SK-N-SH (cell line): ENCODE measurements at regions not wholly inside any gene's neighbourhood (a gene's known extent, or its start where the extent isn't known, plus 50 kb on each side); places are given as distances from the start of the nearest gene placed in this dataset.
A peak's percentile ranks its signal among the peaks of the same experiment; 100 is the strongest.

Experiments used
- CTCF ChIA-PET: fragments of 300-600, 350-600 bp; formaldehyde crosslinking; extraction: SDS; loops from one replicate; lab custom pipeline; 2021; lab: Yijun Ruan, JAX
- POLR2A ChIA-PET: fragments of 350-600 bp; sonication (Branson Sonifier 250); formaldehyde crosslinking; extraction: SDS; loops from one replicate; lab custom pipeline; 2020; ENCODE audit warnings: antibody characterized with exemption, inconsistent platforms; lab: Yijun Ruan, JAX
- DNase-seq: peaks from one replicate; pipeline ENCODE4 v3.0.0; 2012
- H2AFZ ChIP-seq: fragments of 200-600 bp; sonication (generic); 2 replicates; pipeline ENCODE4 v1.8.1; 2016; ENCODE audit warnings: antibody characterized with exemption, mild to moderate bottlenecking, low read depth
- H3F3A ChIP-seq: fragments of 200-600 bp; sonication (generic); replicated peaks from 2 replicates; pipeline ENCODE3; 2016; ENCODE audit warnings: antibody characterized with exemption, mild to moderate bottlenecking; ENCODE audit not compliant: insufficient read depth
- H3K27ac ChIP-seq, 2 experiments: fragments of 200-500 bp in 1 of 2; fragments of 200-600 bp in 1 of 2; sonication (Bioruptor generic) in 1 of 2; sonication (generic), shearing (Covaris generic) in 1 of 2; 2 replicates each; pipeline versions ENCODE4 v1.5.1 to v1.6.1; 2014 to 2016; ENCODE audit warnings: low read depth in 2 of 2, inconsistent platforms in 1 of 2, low read length in 1 of 2, mild to moderate bottlenecking in 1 of 2, mixed read lengths in 1 of 2
- H3K27me3 ChIP-seq: fragments of 200-600 bp; sonication (generic), shearing (Covaris generic); 2 replicates; pipeline ENCODE4 v1.6.1; 2016; ENCODE audit warnings: mixed run types; ENCODE audit not compliant: insufficient read depth
- H3K36me3 ChIP-seq, 2 experiments: fragments of 200-500 bp in 1 of 2; fragments of 200-600 bp in 1 of 2; sonication (Bioruptor generic) in 1 of 2; sonication (generic) in 1 of 2; replicated peaks in 1 of 2; 2 replicates each; pipeline versions ENCODE3 to v1.5.1; 2014 to 2016; ENCODE audit warnings: low read length in 1 of 2, mild to moderate bottlenecking in 1 of 2; ENCODE audit not compliant: insufficient read depth in 2 of 2, control insufficient read depth in 1 of 2
- H3K4me1 ChIP-seq, 2 experiments: fragments of 200-500 bp in 1 of 2; fragments of 200-600 bp in 1 of 2; sonication (Bioruptor generic) in 1 of 2; sonication (generic), shearing (Covaris generic) in 1 of 2; 2 replicates each; pipeline versions ENCODE4 v1.5.1 to v1.6.1; 2014 to 2016; ENCODE audit warnings: low read depth in 1 of 2, low read length in 1 of 2, mixed run types in 1 of 2; ENCODE audit not compliant: insufficient read depth in 2 of 2, control insufficient read depth in 1 of 2
- H3K4me2 ChIP-seq: fragments of 200-600 bp; sonication (generic), shearing (Covaris generic); 2 replicates; pipeline ENCODE4 v1.6.1; 2017; ENCODE audit warnings: mixed run types
- H3K4me3 ChIP-seq, 2 experiments: fragments of 200-500 bp in 1 of 2; fragments of 200-600 bp in 1 of 2; sonication (Bioruptor generic) in 1 of 2; sonication (generic), shearing (Covaris generic) in 1 of 2; 2 replicates each; pipeline versions ENCODE4 v1.5.1 to v1.8.1; 2014 to 2016; ENCODE audit warnings: low read depth in 2 of 2, inconsistent platforms in 1 of 2, low read length in 1 of 2, mild to moderate bottlenecking in 1 of 2, mixed read lengths in 1 of 2, moderate library complexity in 1 of 2
- H3K79me2 ChIP-seq: fragments of 200-600 bp; sonication (generic); 2 replicates; pipeline ENCODE4 v1.8.1; 2017; ENCODE audit warnings: mild to moderate bottlenecking; ENCODE audit not compliant: insufficient read depth
- H3K9ac ChIP-seq: fragments of 200-600 bp; sonication (generic); 2 replicates; pipeline ENCODE4 v1.6.1; 2017; ENCODE audit warnings: mixed run types
- H3K9me2 ChIP-seq: fragments of 200-600 bp; sonication (generic); 2 replicates; pipeline ENCODE4 v1.6.1; 2017; ENCODE audit warnings: mixed run types
- H3K9me3 ChIP-seq: fragments of 200-600 bp; sonication (generic); 2 replicates; pipeline ENCODE4 v1.6.1; 2017; ENCODE audit warnings: mixed run types, mild to moderate bottlenecking, moderate library complexity
- H4K20me1 ChIP-seq: fragments of 200-600 bp; sonication (generic); 2 replicates; pipeline ENCODE4 v1.6.1; 2017; ENCODE audit warnings: mild to moderate bottlenecking, mixed run types; ENCODE audit not compliant: insufficient read depth
- EZH2phosphoT487 ChIP-seq: fragments of 200-600 bp; sonication (generic); IDR thresholded peaks from 2 replicates; pipeline ENCODE4 v1.6.1; 2017; ENCODE audit warnings: low read depth, mixed run types, mild to moderate bottlenecking, antibody characterized with exemption, moderate library complexity, borderline replicate concordance
- FOSL2 ChIP-seq: IDR thresholded peaks from 2 replicates; pipeline ENCODE4 v1.4.0; 2012; ENCODE audit warnings: low read depth, mild to moderate bottlenecking, moderate library complexity, borderline replicate concordance
- GABPA ChIP-seq: IDR thresholded peaks from 2 replicates; pipeline ENCODE4 v1.4.0; 2012; ENCODE audit warnings: low read depth, mild to moderate bottlenecking
- MXI1 ChIP-seq: IDR thresholded peaks from 2 replicates; pipeline ENCODE4 v1.6.1; 2012; ENCODE audit warnings: mild to moderate bottlenecking, low read depth, low read length, improper control_type of control experiment
- SIN3A ChIP-seq: IDR thresholded peaks from 2 replicates; pipeline ENCODE4 v1.6.1; 2012; ENCODE audit warnings: low read depth, mild to moderate bottlenecking, low read length, moderate library complexity, borderline replicate concordance
- SMC3 ChIP-seq: IDR thresholded peaks from 2 replicates; pipeline ENCODE4 v1.6.1; 2012; ENCODE audit warnings: low read depth, low read length, improper control_type of control experiment
- TEAD4 ChIP-seq: IDR thresholded peaks from 2 replicates; pipeline ENCODE4 v1.4.0; 2012; ENCODE audit warnings: mild to moderate bottlenecking, borderline replicate concordance; ENCODE audit not compliant: insufficient read depth
- YY1 ChIP-seq: IDR thresholded peaks from 2 replicates; pipeline ENCODE4 v1.4.0; 2012; ENCODE audit warnings: low read depth, mild to moderate bottlenecking
- WGBS: methylation state at CpG from one replicate; pipeline ENCODE4 v1.1.6; 2017; ENCODE audit warnings: low lambda C conversion rate; 5-methylcytosine and 5-hydroxymethylcytosine counted together
- TF ChIP-seq, protein P1 (sequence below): IDR thresholded peaks from 2 replicates; pipeline ENCODE4 v1.4.0; 2012; ENCODE audit warnings: low read depth
- TF ChIP-seq, protein P2 (sequence below): fragments of 150-350 bp; IDR thresholded peaks from 2 replicates; pipeline ENCODE4 v1.6.1; 2017; ENCODE audit warnings: antibody characterized with exemption, low read length, low read depth, borderline replicate concordance
- TF ChIP-seq, protein P3 (sequence below): fragments of 150-350 bp; IDR thresholded peaks from 2 replicates; pipeline ENCODE4 v1.6.1; 2016; ENCODE audit warnings: mild to moderate bottlenecking, low read depth, low read length
- TF ChIP-seq, protein P4 (sequence below): IDR thresholded peaks from 2 replicates; pipeline ENCODE4; 2012
- TF ChIP-seq, protein P5 (sequence below): IDR thresholded peaks from 2 replicates; pipeline ENCODE4 v1.4.0; 2012; ENCODE audit warnings: low read depth, borderline replicate concordance

DNA sequence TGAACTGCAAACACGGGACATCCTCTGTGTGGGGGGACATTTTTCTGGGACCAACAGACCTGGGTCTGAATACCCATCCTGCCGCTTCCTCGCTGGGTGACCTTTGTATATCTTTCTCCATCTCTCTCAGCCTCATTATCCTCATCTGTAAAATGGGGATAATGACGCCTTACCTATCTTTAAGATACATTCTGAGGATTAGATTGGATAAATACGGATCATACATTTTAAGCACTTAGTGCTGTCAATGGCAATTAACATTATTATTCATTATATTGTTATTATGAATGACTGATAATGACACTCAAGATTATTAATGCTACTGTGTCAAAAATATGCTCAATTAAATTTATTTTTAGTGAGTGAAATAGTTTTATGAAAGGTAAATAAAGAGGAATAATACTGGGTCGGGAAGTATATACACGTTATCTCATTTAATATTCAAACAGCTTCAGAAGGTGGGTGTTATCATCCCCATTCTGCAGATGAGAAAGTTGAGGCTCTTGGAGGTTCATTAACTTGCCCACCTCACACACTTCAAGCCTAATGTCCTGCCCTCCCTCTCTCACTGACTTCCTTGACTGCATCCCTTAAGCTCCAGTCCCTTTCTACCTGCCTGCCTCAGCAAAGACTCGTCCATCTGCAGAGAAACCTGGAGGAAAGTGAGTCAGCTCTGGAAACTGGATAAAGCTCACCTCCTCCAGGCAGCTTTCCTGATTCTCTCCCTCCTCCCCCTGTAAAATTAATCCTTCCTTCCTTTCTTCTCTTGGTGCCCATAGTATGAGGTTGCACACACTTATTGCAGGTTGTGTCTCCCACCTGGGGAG, 120.7 kb upstream of the JUN start:
- no peak for DNase-seq
- peak overlapping the region; percentile 56 to 67 for H3K4me3 ChIP-seq
- peak overlapping the region; percentile 80 for H2AFZ ChIP-seq
- peak overlapping the region; percentile 88 for H3K9ac ChIP-seq
- H3K4me2 ChIP-seq, result peak overlapping the region; percentile 82
- 83% methylated on average over 8 of the region's 8 CpGs for WGBS
- peaks cover 42% of the 10 kb centered on the region for H3F3A ChIP-seq
- H4K20me1 ChIP-seq, result no peaks in the 10 kb centered on the region
- CTCF ChIA-PET, result no interaction called here
- no peaks in the 10 kb centered on the region for H3K27me3 ChIP-seq
- no peaks in the 10 kb centered on the region for H3K79me2 ChIP-seq
- POLR2A ChIA-PET, result no interaction called here
- TF ChIP-seq MXI1 (no peak), FOSL2 (no peak), YY1 (no peak), GABPA (no peak), EZH2phosphoT487 (no peak), TEAD4 (no peak)
- TF ChIP-seq, protein P1, sequence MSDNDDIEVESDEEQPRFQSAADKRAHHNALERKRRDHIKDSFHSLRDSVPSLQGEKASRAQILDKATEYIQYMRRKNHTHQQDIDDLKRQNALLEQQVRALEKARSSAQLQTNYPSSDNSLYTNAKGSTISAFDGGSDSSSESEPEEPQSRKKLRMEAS, result no peak
- TF ChIP-seq, protein P2, sequence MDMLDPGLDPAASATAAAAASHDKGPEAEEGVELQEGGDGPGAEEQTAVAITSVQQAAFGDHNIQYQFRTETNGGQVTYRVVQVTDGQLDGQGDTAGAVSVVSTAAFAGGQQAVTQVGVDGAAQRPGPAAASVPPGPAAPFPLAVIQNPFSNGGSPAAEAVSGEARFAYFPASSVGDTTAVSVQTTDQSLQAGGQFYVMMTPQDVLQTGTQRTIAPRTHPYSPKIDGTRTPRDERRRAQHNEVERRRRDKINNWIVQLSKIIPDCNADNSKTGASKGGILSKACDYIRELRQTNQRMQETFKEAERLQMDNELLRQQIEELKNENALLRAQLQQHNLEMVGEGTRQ, result no peak
- TF ChIP-seq, protein P3, sequence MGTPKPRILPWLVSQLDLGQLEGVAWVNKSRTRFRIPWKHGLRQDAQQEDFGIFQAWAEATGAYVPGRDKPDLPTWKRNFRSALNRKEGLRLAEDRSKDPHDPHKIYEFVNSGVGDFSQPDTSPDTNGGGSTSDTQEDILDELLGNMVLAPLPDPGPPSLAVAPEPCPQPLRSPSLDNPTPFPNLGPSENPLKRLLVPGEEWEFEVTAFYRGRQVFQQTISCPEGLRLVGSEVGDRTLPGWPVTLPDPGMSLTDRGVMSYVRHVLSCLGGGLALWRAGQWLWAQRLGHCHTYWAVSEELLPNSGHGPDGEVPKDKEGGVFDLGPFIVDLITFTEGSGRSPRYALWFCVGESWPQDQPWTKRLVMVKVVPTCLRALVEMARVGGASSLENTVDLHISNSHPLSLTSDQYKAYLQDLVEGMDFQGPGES, result no peak
- TF ChIP-seq, protein P4, sequence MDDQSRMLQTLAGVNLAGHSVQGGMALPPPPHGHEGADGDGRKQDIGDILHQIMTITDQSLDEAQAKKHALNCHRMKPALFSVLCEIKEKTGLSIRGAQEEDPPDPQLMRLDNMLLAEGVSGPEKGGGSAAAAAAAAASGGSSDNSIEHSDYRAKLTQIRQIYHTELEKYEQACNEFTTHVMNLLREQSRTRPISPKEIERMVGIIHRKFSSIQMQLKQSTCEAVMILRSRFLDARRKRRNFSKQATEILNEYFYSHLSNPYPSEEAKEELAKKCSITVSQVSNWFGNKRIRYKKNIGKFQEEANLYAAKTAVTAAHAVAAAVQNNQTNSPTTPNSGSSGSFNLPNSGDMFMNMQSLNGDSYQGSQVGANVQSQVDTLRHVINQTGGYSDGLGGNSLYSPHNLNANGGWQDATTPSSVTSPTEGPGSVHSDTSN, result no peak
- TF ChIP-seq, all 33 proteins: peak for 0
- no peaks in the 10 kb centered on the region for H3K9me2 ChIP-seq
- no peaks in the 10 kb centered on the region for H3K9me3 ChIP-seq
- peak overlapping the region; percentile 80 to 93 for H3K27ac ChIP-seq
- H3K4me1 ChIP-seq, result peaks cover 8 to 23% of the 10 kb centered on the region in 2 experiments; a peak in 3 of 4 replicates
- H3K36me3 ChIP-seq, result no peaks in the 10 kb centered on the region

DNA sequence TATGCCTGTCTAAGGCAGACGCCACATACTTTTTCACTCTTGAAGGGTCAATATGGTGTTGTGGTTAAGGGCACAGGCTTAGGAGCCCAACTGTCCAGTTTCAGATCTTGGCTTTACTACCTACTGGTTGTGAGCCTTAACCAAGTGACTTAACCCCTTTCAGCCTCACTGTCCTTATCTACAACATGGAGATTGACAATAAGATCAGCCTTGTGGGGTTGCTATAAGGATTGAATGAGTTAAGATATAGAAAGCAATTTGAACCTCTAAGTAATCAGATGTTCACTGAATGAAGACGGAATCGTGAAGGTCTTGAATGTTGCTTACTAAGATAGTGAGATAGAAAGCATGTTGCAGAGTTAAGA, 121.3 kb upstream of the JUN start:
- H3K4me2 ChIP-seq, result no peak overlapping the region
- no peak overlapping the region for H3K4me3 ChIP-seq
- no peaks in the 10 kb centered on the region for H3K9me3 ChIP-seq
- no peaks in the 10 kb centered on the region for H3K36me3 ChIP-seq
- no peak overlapping the region for H3K9ac ChIP-seq
- H3K27ac ChIP-seq, result no peak overlapping the region
- 97% methylated on average over 3 of the region's 3 CpGs for WGBS
- POLR2A ChIA-PET, result no interaction called here
- TF ChIP-seq, protein P5, sequence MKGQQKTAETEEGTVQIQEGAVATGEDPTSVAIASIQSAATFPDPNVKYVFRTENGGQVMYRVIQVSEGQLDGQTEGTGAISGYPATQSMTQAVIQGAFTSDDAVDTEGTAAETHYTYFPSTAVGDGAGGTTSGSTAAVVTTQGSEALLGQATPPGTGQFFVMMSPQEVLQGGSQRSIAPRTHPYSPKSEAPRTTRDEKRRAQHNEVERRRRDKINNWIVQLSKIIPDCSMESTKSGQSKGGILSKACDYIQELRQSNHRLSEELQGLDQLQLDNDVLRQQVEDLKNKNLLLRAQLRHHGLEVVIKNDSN, result no peak
- TF ChIP-seq SMC3, result no peak
- TF ChIP-seq SIN3A, result no peak
- no peaks in the 10 kb centered on the region for H3K9me2 ChIP-seq
- H3F3A ChIP-seq, result peaks cover 47% of the 10 kb centered on the region
- no peak for DNase-seq
- CTCF ChIA-PET, result no interaction called here
- H4K20me1 ChIP-seq, result no peaks in the 10 kb centered on the region
- H3K4me1 ChIP-seq, result peaks cover 6 to 29% of the 10 kb centered on the region in 2 experiments; a peak in 3 of 4 replicates
- no peaks in the 10 kb centered on the region for H3K79me2 ChIP-seq
- H3K27me3 ChIP-seq, result no peaks in the 10 kb centered on the region
- H2AFZ ChIP-seq, result peak overlapping the region; percentile 12; the same call in 1 of the 2 replicates
